ENCODE measurements at regions not wholly inside any gene's neighbourhood (a gene's known extent, or its start where the extent isn't known, plus 50 kb on each side); places are given as distances from the start of the nearest gene placed in this dataset.
"Not testable (repeated sequence)": the region's sequence is repeated elsewhere in the genome, so short reads cannot be mapped to it uniquely, and the experiment has no call there.

- Histone ChIP-seq H3K27me3 (ENCODE audit: insufficient read depth, low read depth, severe bottlenecking) (no peaks in the 10 kb centered on the region), H3K27ac (no peak overlapping the region), H3K4me3 (ENCODE audit: low read depth, low read length) (no peak overlapping the region), H3K9me3 (ENCODE audit: severe bottlenecking) (no peaks in the 10 kb centered on the region), H3K36me3 (no peaks in the 10 kb centered on the region)
- TF ChIP-seq CTCF (IDR thresholded peaks at IDR 0.05; ENCODE audit: low read depth, low read length), result no peak
- DNase-seq, result no peak
Measured at GRCh38 chr9:87781331-87781730, 55.4 kb downstream of the CTSL start.

GRCh38 chr9:87783180-87783579, 57.3 kb downstream of the CTSL start:
- no peaks in the 10 kb centered on the region for H3K36me3 ChIP-seq
- DNase-seq, result no peak
- no peak overlapping the region for H3K27ac ChIP-seq
- H3K9me3 ChIP-seq (ENCODE audit: severe bottlenecking), result no peaks in the 10 kb centered on the region
- no peaks in the 10 kb centered on the region for H3K27me3 ChIP-seq (ENCODE audit: insufficient read depth, low read depth, severe bottlenecking)
- TF ChIP-seq CTCF (IDR thresholded peaks at IDR 0.05; ENCODE audit: low read depth, low read length), result no peak
- H3K4me3 ChIP-seq (ENCODE audit: low read depth, low read length), result no peak overlapping the region

GRCh38 chr9:87785315-87785970, 59.5 kb downstream of the CTSL start:
- not testable (repeated sequence) for H3K9me3 ChIP-seq (ENCODE audit: severe bottlenecking); H3K27me3 ChIP-seq (ENCODE audit: insufficient read depth, low read depth, severe bottlenecking); H3K36me3 ChIP-seq; H3K4me3 ChIP-seq (ENCODE audit: low read depth, low read length)
- DNase-seq, result peak; percentile 57
- H3K27ac ChIP-seq, result peak overlapping the region; percentile 83

- Histone ChIP-seq H3K27me3 (ENCODE audit: insufficient read depth, low read depth, severe bottlenecking) (no peaks in the 10 kb centered on the region), H3K27ac (no peak overlapping the region), H3K4me3 (ENCODE audit: low read depth, low read length) (no peak overlapping the region), H3K9me3 (ENCODE audit: severe bottlenecking) (no peaks in the 10 kb centered on the region), H3K36me3 (no peaks in the 10 kb centered on the region)
- no peak for DNase-seq
- TF ChIP-seq CTCF (IDR thresholded peaks at IDR 0.05; ENCODE audit: low read depth, low read length), result no peak
Measured at GRCh38 chr9:87786423-87786822, 60.5 kb downstream of the CTSL start.

- Histone ChIP-seq H3K9me3 (ENCODE audit: severe bottlenecking) (no peaks in the 10 kb centered on the region), H3K27ac (no peak overlapping the region), H3K27me3 (ENCODE audit: insufficient read depth, low read depth, severe bottlenecking) (no peaks in the 10 kb centered on the region), H3K36me3 (no peaks in the 10 kb centered on the region), H3K4me3 (ENCODE audit: low read depth, low read length) (no peak overlapping the region)
- no peak for DNase-seq
- TF ChIP-seq CTCF (IDR thresholded peaks at IDR 0.05; ENCODE audit: low read depth, low read length), result no peak
Measured at GRCh38 chr9:87786876-87787275, 61.0 kb downstream of the CTSL start.

GRCh38 chr9:87787735-87788134, 61.8 kb downstream of the CTSL start:
- Histone ChIP-seq H3K4me3 (ENCODE audit: low read depth, low read length) (no peak overlapping the region), H3K27ac (no peak overlapping the region), H3K36me3 (no peaks in the 10 kb centered on the region), H3K9me3 (ENCODE audit: severe bottlenecking) (no peaks in the 10 kb centered on the region), H3K27me3 (ENCODE audit: insufficient read depth, low read depth, severe bottlenecking) (no peaks in the 10 kb centered on the region)
- DNase-seq, result no peak
- no peak for TF ChIP-seq CTCF (IDR thresholded peaks at IDR 0.05; ENCODE audit: low read depth, low read length)
